ENCODE measurements at regions not wholly inside any gene's neighbourhood (a gene's known extent, or its start where the extent isn't known, plus 50 kb on each side); places are given as distances from the start of the nearest gene placed in this dataset.

GRCh38 chr5:56420323-56420722 lies 187.2 kb upstream of the ANKRD55 start:
- ATAC-seq (no peak), FAIRE-seq (no peak), DNase-seq (ENCODE audit: extremely low read depth in 1 of 4, low spot score in 3 of 4) (no peak)
- no peaks in the 10 kb centered on the region for H3K36me3 ChIP-seq (ENCODE audit: control insufficient read depth, insufficient read depth, low read length)
- H3K9me1 ChIP-seq (ENCODE audit: control insufficient read depth, insufficient read depth, low read length): no peaks in the 10 kb centered on the region
- no TSS peak for BruUV-seq (replicated peaks)
- H3K27ac ChIP-seq (ENCODE audit: extremely low read depth, low read depth, low read length): no peak overlapping the region
- H3K9me3 ChIP-seq (replicated peaks; ENCODE audit: control insufficient read depth, insufficient read depth, low read depth, low read length): no peaks in the 10 kb centered on the region
- H3K27me3 ChIP-seq (ENCODE audit: control insufficient read depth in 2 of 2, insufficient read depth in 2 of 2, low read length in 2 of 2): no peaks in the 10 kb centered on the region
- H3K4me2 ChIP-seq (ENCODE audit: insufficient read depth, low read length): no peak overlapping the region
- no peaks in the 10 kb centered on the region for H3K79me2 ChIP-seq (ENCODE audit: control insufficient read depth, insufficient read depth, low read length)
- TF ChIP-seq ZNF551 (CRISPR knock-in tag; IDR thresholded peaks at IDR 0.05) (no peak), ZBTB5 (IDR thresholded peaks at IDR 0.05) (no peak), SP1 (CRISPR knock-in tag; IDR thresholded peaks at IDR 0.05) (no peak), ZNF408 (CRISPR knock-in tag; IDR thresholded peaks at IDR 0.05; ENCODE audit: low read depth) (no peak), ZNF41 (CRISPR knock-in tag; conservative IDR thresholded peaks at IDR 0.05) (no peak), TGIF2 (CRISPR knock-in tag; IDR thresholded peaks at IDR 0.05) (no peak), HBP1 (CRISPR knock-in tag; IDR thresholded peaks at IDR 0.05) (no peak)
- H3K9ac ChIP-seq (ENCODE audit: insufficient read depth in 1 of 2, low read depth in 2 of 2, low read length in 2 of 2): no peak overlapping the region
- H2AFZ ChIP-seq (ENCODE audit: low read depth, low read length): no peak overlapping the region
- POLR2A ChIA-PET: no interaction called here
- H4K20me1 ChIP-seq (replicated peaks; ENCODE audit: control insufficient read depth, insufficient read depth, low read length): no peaks in the 10 kb centered on the region
- CTCF ChIA-PET (ENCODE audit: low intra/inter-chr PET ratio): no interaction called here
- no peak overlapping the region for H3K4me3 ChIP-seq
- intact Hi-C loops (cut with micrococcal nuclease): no loop called here
- in situ Hi-C loops (cut with MboI): no loop called here
- peaks cover 0 to 10% of the 10 kb centered on the region in 2 experiments; a peak in 2 of 5 replicates for H3K4me1 ChIP-seq (replicated peaks in 1 of 2; ENCODE audit: control insufficient read depth in 2 of 2, insufficient read depth in 2 of 2, low read length in 2 of 2)

Data from K562 (cell line).